Mesenchymal stem cell (in vitro differentiated cells and primary cell): ENCODE measurements at regions not wholly inside any gene's neighbourhood (a gene's known extent, or its start where the extent isn't known, plus 50 kb on each side); places are given as distances from the start of the nearest gene placed in this dataset.
A peak's percentile ranks its signal among the peaks of the same experiment; 100 is the strongest.

Source experiments
- DNase-seq: peaks from one replicate; pipeline ENCODE4 v3.0.0-alpha.2; 2013
- H2AFZ ChIP-seq: one replicate; pipeline ENCODE4 v1.6.1; 2013; ENCODE audit warnings: low read depth, mild to moderate bottlenecking, control low read depth, inconsistent platforms, low read length, moderate library complexity
- H2AK5ac ChIP-seq: 2 replicates; pipeline ENCODE4 v1.6.1; 2013; ENCODE audit warnings: low read length, moderate library complexity, mild to moderate bottlenecking, inconsistent platforms; ENCODE audit not compliant: severe bottlenecking
- H2BK120ac ChIP-seq: one replicate; pipeline ENCODE4 v1.6.1; 2013; ENCODE audit warnings: low read depth, mild to moderate bottlenecking, inconsistent platforms, low read length, moderate library complexity
- H2BK12ac ChIP-seq, 2 experiments: one replicate each; pipeline ENCODE4 v1.6.1; 2013; ENCODE audit warnings: inconsistent platforms in 2 of 2, low read length in 2 of 2, mild to moderate bottlenecking in 2 of 2, moderate library complexity in 2 of 2, control low read depth in 1 of 2
- H2BK15ac ChIP-seq: one replicate; pipeline ENCODE4 v1.6.1; 2013; ENCODE audit warnings: mild to moderate bottlenecking, low read depth, inconsistent platforms; ENCODE audit not compliant: poor library complexity, severe bottlenecking
- H2BK5ac ChIP-seq: 2 replicates; pipeline ENCODE4 v1.6.1; 2013; ENCODE audit warnings: low read depth, mild to moderate bottlenecking, low read length, control low read depth, inconsistent platforms; ENCODE audit not compliant: poor library complexity, severe bottlenecking
- H3K14ac ChIP-seq, 2 experiments: one replicate each; pipeline ENCODE4 v1.6.1; 2013; ENCODE audit warnings: inconsistent platforms in 2 of 2, low read length in 2 of 2, control low read depth in 1 of 2, mild to moderate bottlenecking in 1 of 2, moderate library complexity in 1 of 2
- H3K18ac ChIP-seq, 2 experiments: one replicate each; pipeline ENCODE4 v1.6.1; 2013; ENCODE audit warnings: inconsistent platforms in 2 of 2, low read length in 2 of 2, control low read depth in 1 of 2, low read depth in 1 of 2, mild to moderate bottlenecking in 1 of 2
- H3K23ac ChIP-seq, 2 experiments: one replicate each; pipeline ENCODE4 v1.6.1; 2013; ENCODE audit warnings: inconsistent platforms in 2 of 2, low read length in 2 of 2, mild to moderate bottlenecking in 2 of 2, moderate library complexity in 2 of 2, control low read depth in 1 of 2
- H3K27ac ChIP-seq: 2 replicates; pipeline ENCODE4 v1.5.1; 2013; ENCODE audit warnings: mild to moderate bottlenecking, moderate library complexity, low read length, control low read depth, inconsistent platforms; ENCODE audit not compliant: poor library complexity, severe bottlenecking
- H3K27me3 ChIP-seq, 2 experiments: 2 replicates each; pipeline versions ENCODE4 v1.6.1 to v1.7.0; 2013; ENCODE audit warnings: low read length in 2 of 2, mild to moderate bottlenecking in 2 of 2, moderate library complexity in 2 of 2, control low read depth in 1 of 2, inconsistent platforms in 1 of 2; ENCODE audit not compliant: control insufficient read depth in 1 of 2, insufficient read depth in 1 of 2
- H3K36me3 ChIP-seq, 2 experiments: 2 replicates each; pipeline versions ENCODE4 v1.6.1 to v1.7.0; 2013; ENCODE audit warnings: low read length in 2 of 2, control low read depth in 1 of 2, inconsistent platforms in 1 of 2, low read depth in 1 of 2, mild to moderate bottlenecking in 1 of 2; ENCODE audit not compliant: insufficient read depth in 2 of 2, control insufficient read depth in 1 of 2
- H3K4ac ChIP-seq, 2 experiments: one replicate each; pipeline ENCODE4 v1.6.1; 2013; ENCODE audit warnings: inconsistent platforms in 2 of 2, low read length in 2 of 2, mild to moderate bottlenecking in 2 of 2, moderate library complexity in 2 of 2, control low read depth in 1 of 2, low read depth in 1 of 2
- H3K4me1 ChIP-seq: 2 replicates; pipeline ENCODE4 v1.6.1; 2013; ENCODE audit warnings: low read depth, low read length, control low read depth; ENCODE audit not compliant: control insufficient read depth, insufficient read depth
- H3K4me2 ChIP-seq: 2 replicates; pipeline ENCODE4 v1.6.1; 2013; ENCODE audit warnings: low read length, mild to moderate bottlenecking, inconsistent platforms; ENCODE audit not compliant: poor library complexity, severe bottlenecking
- H3K4me3 ChIP-seq, 2 experiments: 2 replicates each; pipeline versions ENCODE4 v1.5.1 to v1.7.0; 2013; ENCODE audit warnings: low read length in 2 of 2, mild to moderate bottlenecking in 2 of 2, control low read depth in 1 of 2, low read depth in 1 of 2; ENCODE audit not compliant: insufficient read depth in 1 of 2
- H3K79me1 ChIP-seq: replicated peaks from 2 replicates; pipeline ENCODE4 v1.6.1; 2013; ENCODE audit warnings: mild to moderate bottlenecking, control low read depth, low read length, inconsistent platforms; ENCODE audit not compliant: poor library complexity, severe bottlenecking
- H3K9ac ChIP-seq: 2 replicates; pipeline ENCODE4 v1.7.0; 2013; ENCODE audit warnings: mild to moderate bottlenecking, low read length, moderate library complexity
- H3K9me3 ChIP-seq: 2 replicates; pipeline ENCODE4 v1.7.0; 2013; ENCODE audit warnings: mild to moderate bottlenecking, low read length; ENCODE audit not compliant: control insufficient read depth
- H4K8ac ChIP-seq: one replicate; pipeline ENCODE4 v1.6.1; 2013; ENCODE audit warnings: inconsistent platforms, mild to moderate bottlenecking, low read length, moderate library complexity
- H4K91ac ChIP-seq: one replicate; pipeline ENCODE4 v1.6.1; 2013; ENCODE audit warnings: mild to moderate bottlenecking, low read length, inconsistent platforms
- WGBS: methylation state at CpG from one replicate; pipeline ENCODE4 v1.1.7; 2013; ENCODE audit warnings: mixed read lengths; 5-methylcytosine and 5-hydroxymethylcytosine counted together

DNA sequence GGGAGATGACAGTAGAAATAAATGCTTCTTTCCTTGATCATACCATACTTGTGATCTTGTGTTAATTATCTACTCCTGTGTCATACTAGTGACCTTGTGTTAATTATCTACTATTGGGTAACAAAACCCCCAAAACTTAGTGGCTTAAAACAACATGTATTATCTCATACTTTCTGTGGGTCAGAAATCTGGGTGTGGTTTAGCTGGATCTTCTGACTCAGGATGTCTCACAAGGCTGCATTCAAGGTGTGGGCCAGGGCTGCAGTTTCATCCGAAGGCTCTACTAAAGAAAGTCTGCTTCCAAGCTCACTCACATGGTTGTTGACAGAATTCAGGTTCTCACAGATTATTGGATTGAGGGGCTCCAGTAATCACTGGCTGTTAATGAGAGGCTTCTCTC, 70.3 kb upstream of the NDP start:
- H3K9me3 ChIP-seq = peaks cover 8% of the 10 kb centered on the region
- no peak overlapping the region for H2AK5ac ChIP-seq
- H3K4me3 ChIP-seq = no peak overlapping the region
- H3K79me1 ChIP-seq = no peaks in the 10 kb centered on the region
- DNase-seq = no peak
- WGBS = no CpG with 5 or more reads among the region's 1 CpG
- H3K23ac ChIP-seq = no peak overlapping the region
- H2AFZ ChIP-seq = no peak overlapping the region
- peaks cover 0 to 12% of the 10 kb centered on the region in 2 experiments for H3K27me3 ChIP-seq
- H3K14ac ChIP-seq = no peak overlapping the region
- no peak overlapping the region for H2BK15ac ChIP-seq
- no peak overlapping the region for H4K91ac ChIP-seq
- no peak overlapping the region for H3K4me2 ChIP-seq
- no peak overlapping the region for H3K9ac ChIP-seq
- no peaks in the 10 kb centered on the region for H3K36me3 ChIP-seq
- H2BK12ac ChIP-seq = no peak overlapping the region
- H2BK120ac ChIP-seq = no peak overlapping the region
- peaks cover 1% of the 10 kb centered on the region for H3K4me1 ChIP-seq
- H2BK5ac ChIP-seq = no peak overlapping the region
- H4K8ac ChIP-seq = no peak overlapping the region
- no peak overlapping the region for H3K27ac ChIP-seq
- no peak overlapping the region for H3K18ac ChIP-seq
- no peak overlapping the region for H3K4ac ChIP-seq

DNA sequence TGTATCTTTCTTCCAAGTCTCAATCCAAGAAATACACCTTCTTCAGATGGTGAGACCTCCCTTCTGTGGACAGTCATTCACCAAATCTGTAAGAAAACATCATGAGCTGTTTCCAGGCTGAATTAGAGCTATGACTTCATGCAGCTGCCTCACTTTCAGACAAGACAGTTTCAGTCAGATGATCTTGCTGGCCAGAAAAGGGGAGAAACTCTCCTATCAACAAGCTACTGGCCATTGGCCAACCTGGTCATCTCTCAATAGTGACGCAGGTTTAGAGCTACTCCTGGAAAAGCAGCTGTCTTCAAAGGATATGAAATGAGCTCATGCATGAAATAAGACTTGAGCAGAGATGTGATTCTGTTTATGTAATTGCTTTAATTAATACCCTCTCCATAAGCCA, 69.6 kb upstream of the NDP start:
- no peak overlapping the region for H4K8ac ChIP-seq
- no CpG with 5 or more reads among the region's 1 CpG for WGBS
- H2AK5ac ChIP-seq = no peak overlapping the region
- peak overlapping the region; percentile 69 for H3K9ac ChIP-seq
- H3K23ac ChIP-seq = no peak overlapping the region
- no peaks in the 10 kb centered on the region for H3K79me1 ChIP-seq
- DNase-seq = peak; percentile 8
- peaks cover 5% of the 10 kb centered on the region for H3K9me3 ChIP-seq
- H2BK12ac ChIP-seq = no peak overlapping the region
- no peak overlapping the region for H4K91ac ChIP-seq
- no peak overlapping the region for H2AFZ ChIP-seq
- no peak overlapping the region for H2BK15ac ChIP-seq
- H2BK5ac ChIP-seq = no peak overlapping the region
- no peak overlapping the region for H2BK120ac ChIP-seq
- H3K18ac ChIP-seq = no peak overlapping the region
- no peak overlapping the region for H3K27ac ChIP-seq
- H3K14ac ChIP-seq = no peak overlapping the region
- H3K4me2 ChIP-seq = no peak overlapping the region
- peaks cover 0 to 10% of the 10 kb centered on the region in 2 experiments for H3K27me3 ChIP-seq
- no peaks in the 10 kb centered on the region for H3K36me3 ChIP-seq
- no peak overlapping the region for H3K4me3 ChIP-seq
- H3K4ac ChIP-seq = no peak overlapping the region
- peaks cover 1% of the 10 kb centered on the region for H3K4me1 ChIP-seq

DNA sequence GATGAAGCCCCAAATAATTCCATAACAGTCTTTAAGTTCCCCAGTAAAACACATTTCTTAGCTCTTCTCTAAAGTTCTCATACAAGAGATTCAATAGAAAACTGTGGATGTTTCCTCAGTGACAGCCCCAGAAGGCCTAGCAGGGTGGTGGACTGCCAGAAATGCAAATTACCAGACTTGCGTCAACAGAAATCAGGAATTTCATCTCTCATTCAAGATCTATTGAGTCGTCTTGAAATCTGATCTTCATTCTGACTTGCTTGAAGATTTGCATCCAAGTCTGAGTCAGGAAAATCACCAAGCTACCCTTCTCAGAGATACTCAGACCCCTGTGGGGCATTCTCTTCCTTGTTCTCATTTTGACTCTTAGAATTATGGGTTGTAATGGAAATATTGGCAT, 68.9 kb upstream of the NDP start:
- Histone ChIP-seq H2BK120ac (no peak overlapping the region), H3K4me2 (no peak overlapping the region), H3K23ac (no peak overlapping the region), H3K36me3 (no peaks in the 10 kb centered on the region), H2BK12ac (no peak overlapping the region), H3K27ac (no peak overlapping the region), H3K9me3 (peaks cover 5% of the 10 kb centered on the region), H3K27me3 (peaks cover 0 to 4% of the 10 kb centered on the region in 2 experiments), H4K8ac (no peak overlapping the region), H3K9ac (peak overlapping the region; percentile 69), H3K79me1 (no peaks in the 10 kb centered on the region), H2AK5ac (no peak overlapping the region), H2AFZ (no peak overlapping the region), H2BK5ac (no peak overlapping the region), H3K4me1 (peaks cover 1% of the 10 kb centered on the region), H3K4ac (no peak overlapping the region), H3K4me3 (no peak overlapping the region), H2BK15ac (no peak overlapping the region), H3K18ac (no peak overlapping the region), H3K14ac (no peak overlapping the region), H4K91ac (no peak overlapping the region)
- 100% methylated on average over 1 of the region's 2 CpGs for WGBS
- DNase-seq = no peak

DNA sequence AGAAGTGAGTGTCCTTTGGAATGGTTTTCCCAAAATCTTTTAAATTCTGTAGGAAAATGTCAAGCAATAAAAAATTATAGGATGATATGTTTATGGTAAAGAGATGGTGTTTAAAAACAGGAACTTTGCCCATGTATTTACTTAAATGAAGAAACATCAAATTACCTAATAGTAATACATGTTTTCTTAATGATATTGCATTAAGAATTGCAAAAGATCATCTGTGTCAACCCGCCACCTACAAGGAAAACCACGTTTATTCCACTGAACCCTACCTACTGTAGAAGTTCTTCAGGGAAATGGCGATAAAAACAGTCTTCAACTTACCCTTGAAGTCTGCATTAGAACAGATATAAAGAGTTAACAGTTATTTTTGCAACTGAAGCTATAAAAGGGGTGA, 67.2 kb upstream of the NDP start:
- Histone ChIP-seq H2AFZ (no peak overlapping the region), H4K8ac (no peak overlapping the region), H3K23ac (no peak overlapping the region), H3K4me1 (peaks cover 1% of the 10 kb centered on the region), H3K27ac (no peak overlapping the region), H4K91ac (no peak overlapping the region), H3K18ac (no peak overlapping the region), H3K9ac (no peak overlapping the region), H2BK12ac (no peak overlapping the region), H2AK5ac (no peak overlapping the region), H3K4me3 (no peak overlapping the region), H3K4ac (no peak overlapping the region), H2BK5ac (no peak overlapping the region), H3K14ac (no peak overlapping the region), H2BK120ac (no peak overlapping the region), H3K9me3 (peaks cover 5% of the 10 kb centered on the region), H3K27me3 (peaks cover 0 to 4% of the 10 kb centered on the region in 2 experiments), H3K79me1 (no peaks in the 10 kb centered on the region), H3K36me3 (no peaks in the 10 kb centered on the region), H2BK15ac (no peak overlapping the region), H3K4me2 (no peak overlapping the region)
- no CpG with 5 or more reads among the region's 3 CpGs for WGBS
- DNase-seq = no peak
